EH (cell line): ENCODE measurements at regions not wholly inside any gene's neighbourhood (a gene's known extent, or its start where the extent isn't known, plus 50 kb on each side); places are given as distances from the start of the nearest gene placed in this dataset.

Experiments
- DNase-seq: peaks from one replicate; pipeline ENCODE4 v3.0.0-alpha.2; 2015; ENCODE audit warnings: low read depth

GRCh38 chr5:116848954-116849581 is 274.4 kb upstream of the SEMA6A start:
- no peak for DNase-seq

- no peak for DNase-seq
Measured at GRCh38 chr5:116847960-116848359, 273.3 kb upstream of the SEMA6A start.

DNA sequence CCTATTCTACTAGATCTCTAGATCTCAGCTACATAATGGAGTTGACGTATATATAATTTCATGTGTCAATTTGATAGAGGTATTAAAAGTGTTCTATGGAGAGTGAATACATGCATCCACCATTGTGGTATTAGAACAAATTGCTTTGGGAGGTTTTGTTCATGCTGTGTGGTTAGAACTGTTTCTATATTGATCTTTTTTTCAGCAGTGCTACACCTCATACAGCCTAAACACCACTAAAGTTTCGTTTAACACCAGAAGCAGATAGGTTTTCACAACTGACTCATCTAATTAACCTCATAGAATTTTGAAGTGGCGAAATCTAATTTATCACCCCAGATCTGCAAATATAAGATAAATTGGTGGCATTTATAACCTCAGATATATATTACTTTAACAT is 269.4 kb upstream of the SEMA6A start:
- DNase-seq, result no peak

- DNase-seq, result no peak
Measured at GRCh38 chr5:116842514-116842961, 267.9 kb upstream of the SEMA6A start.

GRCh38 chr5:116841734-116842133 is 267.1 kb upstream of the SEMA6A start:
- DNase-seq, result no peak

GRCh38 chr5:116838011-116838536 is 263.5 kb upstream of the SEMA6A start:
- DNase-seq, result no peak

- DNase-seq, result no peak
Measured at GRCh38 chr5:116834796-116835515, 260.3 kb upstream of the SEMA6A start.

DNA sequence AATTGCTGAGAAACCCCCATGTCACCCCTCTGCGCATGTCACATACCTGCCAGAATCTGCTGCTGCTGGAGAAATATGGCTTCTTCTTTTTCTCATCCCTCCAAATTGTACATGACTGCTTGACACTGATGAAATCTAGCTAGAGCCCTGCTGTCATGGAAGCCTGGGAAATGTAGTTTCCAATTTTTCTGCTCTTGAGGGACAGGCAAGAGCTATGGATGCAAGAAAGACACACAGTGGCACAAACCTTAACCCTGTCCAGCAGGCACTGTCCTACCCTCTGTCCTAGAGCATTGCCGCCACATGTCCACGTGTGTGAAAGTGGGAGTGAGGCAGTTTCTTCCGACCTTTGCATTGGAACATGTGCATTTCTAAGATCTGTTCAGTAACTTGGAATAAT is 255.5 kb upstream of the SEMA6A start:
- no peak for DNase-seq

- no peak for DNase-seq
Measured at GRCh38 chr5:116827078-116827477, 252.5 kb upstream of the SEMA6A start.

GRCh38 chr5:116825486-116825885 is 250.9 kb upstream of the SEMA6A start:
- DNase-seq, result no peak

- DNase-seq, result no peak
Measured at GRCh38 chr5:116824751-116825438, 250.3 kb upstream of the SEMA6A start.

GRCh38 chr5:116814626-116815385 is 240.2 kb upstream of the SEMA6A start:
- DNase-seq, result no peak

DNA sequence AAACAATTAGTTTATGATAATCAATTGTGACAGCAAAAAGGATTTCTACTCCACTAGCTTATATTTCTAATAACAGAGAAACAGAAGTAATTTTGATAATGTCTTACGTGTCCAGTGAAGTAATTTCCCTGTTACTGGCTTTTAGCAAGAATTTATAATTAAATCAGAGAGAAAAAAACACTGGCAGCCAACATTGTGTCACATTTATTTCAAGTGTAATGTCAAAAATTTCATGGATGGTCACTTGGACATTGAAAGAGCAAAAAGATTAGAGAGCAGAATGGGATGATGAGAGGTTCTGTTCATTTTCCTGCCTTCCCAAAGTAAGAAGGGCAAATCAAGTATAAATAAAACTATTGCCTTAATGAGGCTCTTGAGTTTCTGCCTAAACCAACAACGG is 239.3 kb upstream of the SEMA6A start:
- DNase-seq, result no peak

DNA sequence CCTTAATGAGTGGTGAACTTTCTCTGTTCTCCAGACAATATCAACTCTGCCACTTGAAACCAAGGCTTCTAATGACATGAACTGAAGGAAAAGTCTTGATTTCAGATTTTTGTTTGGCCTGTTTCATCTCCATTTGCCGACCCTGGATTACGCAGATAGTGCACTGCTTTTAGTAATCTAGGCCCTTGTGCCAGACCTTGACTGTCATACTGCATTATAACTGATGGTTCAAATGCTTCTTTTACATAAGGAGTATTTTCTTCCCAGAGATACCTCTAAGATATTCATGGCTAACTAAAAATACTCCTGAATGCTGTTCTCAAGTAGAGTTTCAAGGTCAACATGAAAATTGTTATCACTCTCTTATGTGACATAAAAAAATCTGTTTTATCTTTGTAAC is 238.7 kb upstream of the SEMA6A start:
- no peak for DNase-seq

- DNase-seq, result no peak
Measured at GRCh38 chr5:116810951-116811350, 236.3 kb upstream of the SEMA6A start.

GRCh38 chr5:116806836-116807235 is 232.2 kb upstream of the SEMA6A start:
- DNase-seq, result no peak

- DNase-seq, result no peak
Measured at GRCh38 chr5:116799401-116799800, 224.8 kb upstream of the SEMA6A start.

DNA sequence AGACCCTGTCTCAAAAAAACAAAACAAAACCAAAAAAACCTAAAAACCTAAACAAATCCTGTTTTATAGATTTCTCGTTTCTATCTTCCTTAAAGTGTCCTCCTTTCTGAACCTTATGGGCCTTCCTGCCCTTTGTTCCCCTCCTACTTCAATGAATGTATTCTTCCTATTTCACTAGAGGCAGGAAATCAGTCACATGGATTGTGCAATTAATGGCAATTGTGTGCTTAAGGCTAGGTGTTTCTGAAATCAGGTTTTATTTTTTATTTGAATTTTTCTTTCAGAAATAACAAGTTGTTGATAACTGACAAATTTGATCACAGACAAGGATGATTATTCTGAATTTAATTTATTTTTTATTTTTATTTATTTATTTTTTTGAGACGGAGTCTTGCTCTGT is 220.6 kb upstream of the SEMA6A start:
- no peak for DNase-seq

DNA sequence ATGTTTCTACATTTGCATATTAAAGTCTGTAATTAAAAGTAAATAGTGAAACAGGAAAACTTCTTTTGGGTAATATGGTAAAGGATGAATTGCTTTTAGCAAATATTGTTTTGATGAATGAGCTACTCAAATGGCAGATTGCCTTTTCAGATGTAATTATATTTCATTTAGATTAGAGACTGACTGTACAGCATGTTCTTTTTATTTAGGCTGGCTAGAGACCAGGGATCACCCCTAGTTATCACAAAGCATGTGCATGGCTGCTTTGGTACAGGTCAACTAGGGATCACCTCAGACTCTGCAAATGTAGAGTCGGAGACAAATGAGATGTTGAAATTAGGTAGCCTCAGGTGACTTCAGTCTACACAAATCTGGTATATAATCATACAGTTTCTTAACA is 214.9 kb upstream of the SEMA6A start:
- no peak for DNase-seq

DNA sequence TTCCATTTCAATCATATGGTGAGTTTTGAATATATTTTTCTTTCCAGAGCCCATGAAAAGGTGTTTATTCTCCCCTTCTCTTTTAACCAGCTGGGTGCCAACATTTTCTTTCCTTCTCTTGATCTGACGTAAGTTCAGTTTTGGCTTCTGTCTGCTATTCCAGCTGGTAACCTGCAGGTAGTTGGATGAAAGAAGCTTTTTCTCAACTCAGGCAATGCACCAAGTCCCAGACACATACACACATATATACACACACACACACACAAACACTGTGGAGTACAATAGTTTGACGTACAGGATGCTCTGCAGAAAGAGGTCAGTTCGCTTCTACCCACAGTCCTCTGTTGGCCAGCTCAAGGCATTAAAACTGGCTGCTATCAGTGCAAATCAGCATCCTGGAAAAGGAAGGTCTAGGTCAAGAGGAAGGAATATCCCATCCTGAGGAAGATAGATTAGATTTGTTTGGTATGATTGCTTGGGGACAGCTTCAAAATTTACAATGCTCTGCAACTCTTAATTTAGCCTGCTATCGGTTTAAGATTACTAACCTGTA is 214.3 kb upstream of the SEMA6A start:
- no peak for DNase-seq

- no peak for DNase-seq
Measured at GRCh38 chr5:116787570-116787969, 212.9 kb upstream of the SEMA6A start.

GRCh38 chr5:116785106-116785505 is 210.5 kb upstream of the SEMA6A start:
- DNase-seq, result no peak
